BJ (cell line): ENCODE measurements at regions not wholly inside any gene's neighbourhood (a gene's known extent, or its start where the extent isn't known, plus 50 kb on each side); places are given as distances from the start of the nearest gene placed in this dataset.

ENCODE experiments used
- CTCF ChIA-PET: fragments of 350-600 bp; formaldehyde crosslinking; extraction: SDS; loops from one replicate; lab custom pipeline; 2021; ENCODE audit warnings: antibody characterized with exemption, inconsistent platforms; lab: Yijun Ruan, JAX
- POLR2A ChIA-PET: fragments of 300-600 bp; sonication (Branson Sonifier 250); formaldehyde crosslinking; extraction: SDS; loops from one replicate; lab custom pipeline; 2021; ENCODE audit warnings: antibody characterized with exemption; lab: Charles Lee
- DNase-seq: peaks from one replicate; pipeline ENCODE4 v3.0.0-alpha.2; 2011; ENCODE audit warnings: low read depth
- H3K27me3 ChIP-seq: 2 replicates; pipeline ENCODE4 v1.6.0; 2011; ENCODE audit warnings: low read length; ENCODE audit not compliant: control insufficient read depth, insufficient read depth
- H3K36me3 ChIP-seq: 2 replicates; pipeline ENCODE4 v1.5.1; 2011; ENCODE audit warnings: low read length; ENCODE audit not compliant: control insufficient read depth, insufficient read depth
- H3K4me3 ChIP-seq: 2 replicates; pipeline ENCODE4 v1.5.1; 2011; ENCODE audit warnings: low read depth, mild to moderate bottlenecking, control low read depth, low read length
- CTCF ChIP-seq: IDR thresholded peaks from 2 replicates; pipeline ENCODE4 v1.5.1; 2011; ENCODE audit warnings: low read depth, mild to moderate bottlenecking, control low read depth, inconsistent platforms, low read length, moderate library complexity; ENCODE audit not compliant: insufficient read depth

- ChIA-PET CTCF (interaction anchor here (0.8 kb wide), 1 partner anchor 8 kb away, joined by 3 read pairs; no protein-coding TSS in a partner anchor), POLR2A (no interaction called here)
- no peak for TF ChIP-seq CTCF
- Histone ChIP-seq H3K4me3 (no peak overlapping the region), H3K27me3 (no peaks in the 10 kb centered on the region), H3K36me3 (no peaks in the 10 kb centered on the region)
- no peak for DNase-seq
These were observed 204.9 kb upstream of the RNF32 start for GRCh38 chr7:156435486-156436231.

- no peak for DNase-seq
- no peak for TF ChIP-seq CTCF
- H3K4me3 ChIP-seq, result no peak overlapping the region
- POLR2A ChIA-PET, result no interaction called here
- no peaks in the 10 kb centered on the region for H3K36me3 ChIP-seq
- H3K27me3 ChIP-seq, result no peaks in the 10 kb centered on the region
- CTCF ChIA-PET, result interaction anchor here (0.8 kb wide), 1 partner anchor 9 kb away, joined by 3 read pairs; no protein-coding TSS in a partner anchor
These were observed 205.9 kb upstream of the RNF32 start for GRCh38 chr7:156434706-156435105.

GRCh38 chr7:156432018-156432417 lies 208.6 kb upstream of the RNF32 start:
- no peak for DNase-seq
- Histone ChIP-seq H3K36me3 (no peaks in the 10 kb centered on the region), H3K27me3 (no peaks in the 10 kb centered on the region), H3K4me3 (no peak overlapping the region)
- no peak for TF ChIP-seq CTCF
- ChIA-PET POLR2A (no interaction called here), CTCF (no interaction called here)

- POLR2A ChIA-PET, result no interaction called here
These were observed 210.5 kb upstream of the RNF32 start for GRCh38 chr7:156430109-156430508.

GRCh38 chr7:156429514-156429913 lies 211.1 kb upstream of the RNF32 start:
- no peak overlapping the region for H3K4me3 ChIP-seq
- H3K27me3 ChIP-seq, result no peaks in the 10 kb centered on the region
- no peak for DNase-seq
- ChIA-PET POLR2A (no interaction called here), CTCF (no interaction called here)
- no peak for TF ChIP-seq CTCF
- H3K36me3 ChIP-seq, result no peaks in the 10 kb centered on the region

More at GRCh38 chr7:156430109-156430508, 210.5 kb upstream of the RNF32 start:
- no peak for TF ChIP-seq CTCF
- H3K27me3 ChIP-seq, result no peaks in the 10 kb centered on the region
- H3K36me3 ChIP-seq, result no peaks in the 10 kb centered on the region
- CTCF ChIA-PET, result no interaction called here
- no peak overlapping the region for H3K4me3 ChIP-seq
- no peak for DNase-seq
